Mesothelial cell of epicardium (in vitro differentiated cells): ENCODE measurements at regions not wholly inside any gene's neighbourhood (a gene's known extent, or its start where the extent isn't known, plus 50 kb on each side); places are given as distances from the start of the nearest gene placed in this dataset.

Source experiments
- DNase-seq, 2 experiments: peaks; one replicate each; pipeline ENCODE4 v3.0.0; 2021; ENCODE audit warnings: low spot score in 2 of 2; ENCODE audit not compliant: unreplicated experiment in 2 of 2
- H3K27ac Mint-ChIP-seq: 2 replicates; pipeline ENCODE4 v1.8.0; 2021; ENCODE audit warnings: mixed read lengths
- H3K27me3 Mint-ChIP-seq: 2 replicates; pipeline ENCODE4 v1.8.0; 2021; ENCODE audit warnings: low read depth, mixed read lengths
- H3K36me3 Mint-ChIP-seq: 2 replicates; pipeline ENCODE4 v1.8.0; 2021; ENCODE audit warnings: mixed read lengths
- H3K4me1 Mint-ChIP-seq: 2 replicates; pipeline ENCODE4 v1.8.0; 2021; ENCODE audit warnings: mixed read lengths
- H3K4me3 Mint-ChIP-seq: 2 replicates; pipeline ENCODE4 v1.8.0; 2021; ENCODE audit warnings: mild to moderate bottlenecking, moderate library complexity, mixed read lengths
- H3K9me3 Mint-ChIP-seq: 2 replicates; pipeline ENCODE4 v1.8.0; 2021; ENCODE audit warnings: mixed read lengths
- TF ChIP-seq, protein P1 (sequence below): fragments of 200-600 bp; sonication (generic); IDR thresholded peaks from one replicate; pipeline ENCODE4 v1.5.0; 2021; ENCODE audit warnings: antibody characterized with exemption; ENCODE audit not compliant: unreplicated experiment

DNA sequence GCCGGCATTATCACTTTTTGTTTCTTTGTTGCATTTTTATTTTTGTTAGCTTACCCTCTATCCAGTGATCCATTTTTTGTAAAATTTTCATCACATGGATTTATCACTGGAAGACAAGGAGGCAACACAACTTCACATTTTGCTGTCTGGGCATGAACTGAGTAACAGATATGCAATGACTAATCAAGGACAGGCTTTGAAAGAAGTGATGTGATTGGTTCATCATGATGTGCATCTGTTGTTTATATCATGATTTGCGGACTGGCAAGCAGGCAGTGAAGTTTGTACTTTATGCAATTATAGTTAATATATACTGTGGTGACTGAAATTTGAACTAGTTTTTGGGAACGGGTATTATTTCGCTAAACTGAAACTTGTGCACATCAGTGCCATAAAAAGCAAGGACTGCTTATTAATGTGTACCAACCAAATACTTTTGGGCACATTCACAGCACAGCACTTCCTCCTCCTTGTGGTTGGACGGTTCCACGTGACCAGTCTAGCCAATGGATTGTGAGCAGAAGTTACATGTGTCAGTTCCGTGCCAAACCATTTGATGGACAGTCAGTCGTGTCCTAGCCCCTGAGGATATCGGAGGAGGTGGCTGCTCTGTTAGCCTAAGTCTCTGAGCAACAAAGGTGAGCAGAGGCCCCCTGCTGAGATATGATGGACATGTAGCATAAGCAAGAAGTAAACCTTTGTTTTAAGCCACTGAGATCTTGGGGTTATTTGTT, 201.4 kb upstream of the SIX2 start:
- TF ChIP-seq, protein P1, sequence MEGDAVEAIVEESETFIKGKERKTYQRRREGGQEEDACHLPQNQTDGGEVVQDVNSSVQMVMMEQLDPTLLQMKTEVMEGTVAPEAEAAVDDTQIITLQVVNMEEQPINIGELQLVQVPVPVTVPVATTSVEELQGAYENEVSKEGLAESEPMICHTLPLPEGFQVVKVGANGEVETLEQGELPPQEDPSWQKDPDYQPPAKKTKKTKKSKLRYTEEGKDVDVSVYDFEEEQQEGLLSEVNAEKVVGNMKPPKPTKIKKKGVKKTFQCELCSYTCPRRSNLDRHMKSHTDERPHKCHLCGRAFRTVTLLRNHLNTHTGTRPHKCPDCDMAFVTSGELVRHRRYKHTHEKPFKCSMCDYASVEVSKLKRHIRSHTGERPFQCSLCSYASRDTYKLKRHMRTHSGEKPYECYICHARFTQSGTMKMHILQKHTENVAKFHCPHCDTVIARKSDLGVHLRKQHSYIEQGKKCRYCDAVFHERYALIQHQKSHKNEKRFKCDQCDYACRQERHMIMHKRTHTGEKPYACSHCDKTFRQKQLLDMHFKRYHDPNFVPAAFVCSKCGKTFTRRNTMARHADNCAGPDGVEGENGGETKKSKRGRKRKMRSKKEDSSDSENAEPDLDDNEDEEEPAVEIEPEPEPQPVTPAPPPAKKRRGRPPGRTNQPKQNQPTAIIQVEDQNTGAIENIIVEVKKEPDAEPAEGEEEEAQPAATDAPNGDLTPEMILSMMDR = no peak
- Mint-ChIP-seq H3K4me3 (no peak overlapping the region), H3K27ac (no peak overlapping the region), H3K27me3 (peaks cover 1% of the 10 kb centered on the region), H3K36me3 (no peaks in the 10 kb centered on the region), H3K4me1 (no peaks in the 10 kb centered on the region), H3K9me3 (no peaks in the 10 kb centered on the region)
- DNase-seq = no peak

DNA sequence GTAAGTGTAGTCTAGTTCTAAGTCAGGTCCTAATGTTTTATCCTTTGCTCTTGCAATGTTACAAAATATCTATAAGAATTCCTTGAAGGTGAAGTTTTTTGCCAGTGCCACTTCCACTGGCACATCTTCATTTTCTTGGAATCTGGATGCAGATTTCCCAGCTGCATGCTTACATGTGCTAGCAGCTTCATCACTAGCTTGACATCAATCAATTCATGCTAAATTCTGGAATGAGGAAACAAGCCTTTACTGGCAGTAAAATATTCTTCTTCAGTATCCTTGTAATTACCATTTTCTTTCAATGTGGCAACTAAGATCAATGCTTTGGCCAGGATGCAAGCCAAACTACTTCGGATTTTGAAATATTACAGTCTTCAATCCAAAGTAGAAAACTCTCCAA, 200.6 kb upstream of the SIX2 start:
- Mint-ChIP-seq H3K36me3 (no peaks in the 10 kb centered on the region), H3K4me1 (no peaks in the 10 kb centered on the region), H3K27ac (no peak overlapping the region), H3K27me3 (peaks cover 1% of the 10 kb centered on the region), H3K9me3 (no peaks in the 10 kb centered on the region), H3K4me3 (no peak overlapping the region)
- TF ChIP-seq, protein P1 = no peak
- DNase-seq = no peak

DNA sequence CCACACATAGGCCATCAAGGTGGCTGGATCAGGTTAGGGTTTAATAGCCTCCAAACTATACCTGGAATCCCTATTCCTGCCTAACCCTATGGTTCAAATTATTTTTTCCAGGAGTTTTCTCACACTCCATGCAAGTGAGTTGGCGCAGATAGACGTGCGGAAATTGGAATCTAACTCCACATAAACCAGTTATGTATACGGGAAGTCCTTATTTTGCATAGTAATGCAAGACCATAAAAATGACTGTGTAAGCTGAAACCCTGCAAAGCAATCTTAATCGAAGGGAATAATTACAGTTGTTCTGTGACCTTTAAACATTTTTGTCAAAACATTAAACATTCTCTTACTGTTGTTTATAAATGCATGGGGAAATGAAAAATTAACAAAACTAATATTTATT, 200.1 kb upstream of the SIX2 start:
- H3K9me3 Mint-ChIP-seq = peaks cover 1% of the 10 kb centered on the region
- H3K36me3 Mint-ChIP-seq = no peaks in the 10 kb centered on the region
- H3K4me1 Mint-ChIP-seq = no peaks in the 10 kb centered on the region
- TF ChIP-seq, protein P1 = no peak
- no peak overlapping the region for H3K27ac Mint-ChIP-seq
- DNase-seq = no peak
- H3K4me3 Mint-ChIP-seq = no peak overlapping the region
- H3K27me3 Mint-ChIP-seq = peaks cover 2% of the 10 kb centered on the region

DNA sequence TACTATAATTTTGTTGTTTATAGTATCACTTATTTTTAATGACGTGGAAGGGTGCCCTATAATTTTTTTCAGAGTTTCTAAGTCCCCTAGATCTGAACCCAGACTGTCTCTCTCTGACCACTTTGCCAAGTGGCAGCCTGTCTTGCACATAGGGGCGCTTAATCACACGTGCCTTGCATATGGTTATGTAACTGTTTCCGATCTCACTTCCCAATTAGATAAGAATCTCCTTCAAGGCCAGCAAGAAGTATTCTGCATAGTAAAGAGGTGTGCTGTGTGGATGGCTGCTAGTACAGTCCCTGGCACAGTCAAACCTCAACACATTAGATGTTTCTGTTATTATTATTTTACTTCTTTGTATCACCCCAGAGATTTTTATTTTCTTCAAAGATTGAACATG, 197.8 kb upstream of the SIX2 start:
- H3K27me3 Mint-ChIP-seq = peaks cover 18% of the 10 kb centered on the region
- H3K4me1 Mint-ChIP-seq = no peaks in the 10 kb centered on the region
- H3K4me3 Mint-ChIP-seq = no peak overlapping the region
- peaks cover 16% of the 10 kb centered on the region for H3K9me3 Mint-ChIP-seq
- H3K36me3 Mint-ChIP-seq = no peaks in the 10 kb centered on the region
- H3K27ac Mint-ChIP-seq = no peak overlapping the region
- no peak for DNase-seq
- TF ChIP-seq, protein P1 = no peak

DNA sequence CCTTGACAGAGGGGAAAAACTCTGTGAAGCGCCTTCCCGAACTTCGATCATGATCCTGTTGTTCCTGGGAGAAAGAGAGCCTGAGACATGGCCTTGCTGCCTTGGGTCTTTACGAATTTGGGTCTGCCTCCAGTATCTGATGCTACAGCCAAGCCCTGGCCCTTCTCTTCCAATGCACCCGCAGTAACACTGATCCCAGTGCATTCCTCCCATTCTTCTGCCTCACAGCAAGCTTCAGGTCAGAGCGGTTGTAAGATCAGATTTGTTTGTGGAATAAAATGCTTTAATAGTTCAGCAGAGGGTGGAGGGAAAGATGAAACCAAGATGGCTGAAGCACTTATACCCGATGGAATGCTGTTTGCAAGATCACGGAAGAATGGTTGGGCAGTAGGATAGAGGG, 196.7 kb upstream of the SIX2 start:
- peaks cover 24% of the 10 kb centered on the region for H3K9me3 Mint-ChIP-seq
- H3K27ac Mint-ChIP-seq = no peak overlapping the region
- peaks cover 19% of the 10 kb centered on the region for H3K27me3 Mint-ChIP-seq
- H3K4me3 Mint-ChIP-seq = no peak overlapping the region
- no peaks in the 10 kb centered on the region for H3K36me3 Mint-ChIP-seq
- TF ChIP-seq, protein P1 = no peak
- DNase-seq = no peak
- H3K4me1 Mint-ChIP-seq = no peaks in the 10 kb centered on the region

DNA sequence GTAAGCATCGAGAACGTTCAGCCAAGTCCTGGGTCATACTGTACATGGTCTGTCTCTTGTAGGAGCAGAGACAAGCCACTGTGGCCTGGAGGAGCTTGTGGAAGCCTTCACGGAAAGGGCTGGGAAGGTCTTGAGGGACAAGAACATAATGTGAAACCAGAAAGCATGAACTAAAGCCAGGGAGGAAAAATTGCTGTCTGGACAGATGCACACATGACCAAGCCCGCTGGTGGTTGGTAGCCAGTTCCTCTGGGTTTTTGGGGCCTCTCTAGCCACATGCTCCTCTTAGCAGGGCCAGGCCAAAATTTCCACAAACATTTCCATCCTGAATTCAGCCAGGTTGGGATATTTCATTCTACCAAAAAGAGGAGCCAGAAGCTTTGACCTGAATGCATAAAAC, 196.2 kb upstream of the SIX2 start:
- peaks cover 24% of the 10 kb centered on the region for H3K9me3 Mint-ChIP-seq
- H3K36me3 Mint-ChIP-seq = no peaks in the 10 kb centered on the region
- no peak overlapping the region for H3K4me3 Mint-ChIP-seq
- H3K27ac Mint-ChIP-seq = no peak overlapping the region
- DNase-seq = no peak
- peaks cover 19% of the 10 kb centered on the region for H3K27me3 Mint-ChIP-seq
- no peaks in the 10 kb centered on the region for H3K4me1 Mint-ChIP-seq
- TF ChIP-seq, protein P1 = no peak
